22Rv1 (cell line): ENCODE measurements at regions not wholly inside any gene's neighbourhood (a gene's known extent, or its start where the extent isn't known, plus 50 kb on each side); places are given as distances from the start of the nearest gene placed in this dataset.

Source experiments
- H3K27ac ChIP-seq: fragments of 450-650 bp; 2 replicates; pipeline ENCODE4 v1.5.1; 2017
- CTCF ChIP-seq: fragments of 450-650 bp; IDR thresholded peaks from 2 replicates; pipeline ENCODE4 v1.5.1; 2017; ENCODE audit warnings: mild to moderate bottlenecking
- ZFX ChIP-seq: fragments of 450-650 bp; IDR thresholded peaks from 2 replicates; pipeline ENCODE4 v1.6.1; 2017; ENCODE audit warnings: antibody characterized with exemption, borderline replicate concordance

DNA sequence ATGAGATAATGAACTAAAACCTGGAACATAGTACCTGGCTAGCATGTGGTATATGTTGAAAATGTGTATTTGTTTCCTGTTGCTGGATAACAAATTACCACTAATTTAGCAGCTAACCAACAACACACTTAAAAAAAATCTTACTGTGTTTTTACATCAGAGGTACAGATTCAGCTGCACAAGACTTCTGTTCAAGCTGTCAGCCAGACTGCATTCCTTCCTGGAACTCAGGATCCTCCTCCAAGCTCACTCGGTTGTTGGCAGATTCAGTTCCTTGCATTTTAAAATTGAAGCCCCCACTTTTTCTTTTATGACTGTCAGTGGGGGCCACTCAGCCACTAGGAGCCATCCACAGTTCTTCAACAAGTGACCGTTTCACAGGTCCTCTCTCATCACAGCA lies 246.9 kb upstream of the DACH1 start:
- no peak for TF ChIP-seq ZFX

DNA sequence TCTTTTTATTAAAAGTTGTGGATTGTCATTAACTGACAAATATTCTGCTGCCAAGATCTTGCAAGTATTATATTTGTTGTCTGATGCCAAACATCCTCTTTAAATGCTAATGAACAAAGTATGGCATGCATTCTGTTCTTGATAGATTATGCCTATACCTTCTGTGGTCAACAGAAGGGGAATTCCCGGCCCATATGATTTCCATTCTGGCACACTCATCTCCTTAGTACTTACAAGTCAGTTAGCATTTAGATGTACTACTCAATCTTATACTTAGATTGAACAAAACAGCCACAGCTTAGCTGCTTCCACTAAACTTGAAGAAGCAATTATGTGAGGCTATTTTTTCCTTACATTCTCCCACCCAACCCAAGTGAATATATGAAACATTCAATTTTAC lies 246.1 kb upstream of the DACH1 start:
- TF ChIP-seq ZFX (no peak), CTCF (no peak)
- no peak overlapping the region for H3K27ac ChIP-seq

More for the DNA sequence above, 246.9 kb upstream of the DACH1 start:
- H3K27ac ChIP-seq = no peak overlapping the region

DNA sequence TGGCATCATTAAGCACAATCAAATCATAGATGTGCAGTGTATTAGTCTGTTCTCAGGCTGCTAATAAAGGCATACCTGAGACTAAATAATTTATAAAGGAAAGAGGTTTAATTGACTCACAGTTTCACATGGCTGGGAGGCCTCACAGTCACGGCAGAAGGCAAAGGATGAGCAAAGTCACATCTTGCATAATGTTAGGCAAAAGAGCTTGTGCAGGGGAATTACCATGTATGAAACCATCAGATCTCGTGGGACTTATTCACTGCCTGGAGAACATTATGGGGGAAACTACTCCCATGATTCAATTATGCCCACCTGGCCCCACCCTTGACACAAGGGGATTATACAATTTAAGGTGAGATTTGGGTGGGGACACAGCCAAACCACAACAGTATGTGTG lies 245.2 kb upstream of the DACH1 start:
- no peak overlapping the region for H3K27ac ChIP-seq
- TF ChIP-seq ZFX (no peak), CTCF (no peak)

DNA sequence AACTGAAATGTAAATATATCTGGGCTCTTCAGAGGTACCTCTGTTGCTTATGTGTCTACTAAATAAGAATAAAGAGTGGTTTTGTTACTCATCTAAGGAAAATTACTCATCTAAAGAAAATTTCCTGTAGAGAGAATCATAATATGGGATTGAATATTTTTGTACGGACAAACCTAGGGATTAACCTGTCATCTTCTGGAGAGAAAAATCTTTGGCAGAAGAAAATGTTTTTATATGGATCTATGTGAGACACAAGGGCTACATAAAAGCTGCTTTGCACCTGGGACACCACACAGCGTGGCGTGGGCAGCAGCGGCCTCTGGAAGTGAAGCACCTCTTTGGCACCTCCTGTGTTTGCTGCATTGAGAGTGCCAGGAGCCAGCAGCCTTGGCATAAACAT lies 242.9 kb upstream of the DACH1 start:
- TF ChIP-seq ZFX (no peak), CTCF (no peak)
- no peak overlapping the region for H3K27ac ChIP-seq

GRCh38 chr13:72104656-72105180 lies 237.7 kb upstream of the DACH1 start:
- no peak for TF ChIP-seq ZFX
- TF ChIP-seq CTCF = no peak
- H3K27ac ChIP-seq = no peak overlapping the region

DNA sequence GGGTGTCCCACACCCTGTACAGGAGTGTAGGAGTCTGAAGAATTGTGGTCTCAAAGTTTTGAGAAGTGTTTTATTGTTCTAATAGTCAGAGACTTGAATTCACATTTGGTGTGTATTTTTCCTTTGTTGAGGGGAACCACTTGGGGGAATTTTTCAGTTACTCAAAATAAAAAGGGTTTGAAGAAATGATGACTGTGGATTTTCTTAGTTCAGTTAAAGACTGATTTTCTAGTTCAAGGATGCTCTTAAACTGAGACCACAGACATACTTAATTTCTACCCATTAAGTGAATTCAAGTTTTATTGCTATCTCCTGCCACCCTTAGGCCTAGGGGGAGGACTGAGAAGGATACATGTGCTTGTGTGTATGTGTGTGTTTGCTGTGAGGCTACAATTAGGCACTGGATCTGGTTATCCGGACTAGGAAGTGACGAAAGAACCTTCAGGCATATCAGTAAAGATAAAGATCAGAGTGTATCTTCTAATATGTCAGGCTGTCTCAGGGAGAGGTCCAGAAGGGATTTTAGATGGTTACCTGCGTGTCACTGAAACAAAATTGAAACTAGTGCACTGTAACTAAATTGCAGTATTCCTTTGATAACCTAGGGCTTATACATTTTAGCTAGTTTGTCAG lies 234.9 kb upstream of the DACH1 start:
- no peak for TF ChIP-seq CTCF
- no peak for TF ChIP-seq ZFX
- no peak overlapping the region for H3K27ac ChIP-seq

GRCh38 chr13:72100339-72100738 lies 233.3 kb upstream of the DACH1 start:
- no peak overlapping the region for H3K27ac ChIP-seq
- no peak for TF ChIP-seq CTCF
- TF ChIP-seq ZFX = no peak

- TF ChIP-seq CTCF (no peak), ZFX (no peak)
- H3K27ac ChIP-seq = no peak overlapping the region
Observed at GRCh38 chr13:72097568-72097967, 230.6 kb upstream of the DACH1 start.
